ENCODE measurements at regions not wholly inside any gene's neighbourhood (a gene's known extent, or its start where the extent isn't known, plus 50 kb on each side); places are given as distances from the start of the nearest gene placed in this dataset.

- TF ChIP-seq FOXM1 (IDR thresholded peaks at IDR 0.05; ENCODE audit: borderline replicate concordance, low read depth): no peak
- no peak for TF ChIP-seq EGR1 (IDR thresholded peaks at IDR 0.05)
- no peak for TF ChIP-seq YY1 (IDR thresholded peaks at IDR 0.05; ENCODE audit: low read depth)
- TF ChIP-seq, protein P1, sequence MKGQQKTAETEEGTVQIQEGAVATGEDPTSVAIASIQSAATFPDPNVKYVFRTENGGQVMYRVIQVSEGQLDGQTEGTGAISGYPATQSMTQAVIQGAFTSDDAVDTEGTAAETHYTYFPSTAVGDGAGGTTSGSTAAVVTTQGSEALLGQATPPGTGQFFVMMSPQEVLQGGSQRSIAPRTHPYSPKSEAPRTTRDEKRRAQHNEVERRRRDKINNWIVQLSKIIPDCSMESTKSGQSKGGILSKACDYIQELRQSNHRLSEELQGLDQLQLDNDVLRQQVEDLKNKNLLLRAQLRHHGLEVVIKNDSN (IDR thresholded peaks at IDR 0.05): no peak
- no peak for TF ChIP-seq EP300 (IDR thresholded peaks at IDR 0.05; ENCODE audit: borderline replicate concordance)
- no peak for TF ChIP-seq TAF1 (IDR thresholded peaks at IDR 0.05; ENCODE audit: low read depth)
- TF ChIP-seq RAD21 (IDR thresholded peaks at IDR 0.05; ENCODE audit: low read depth): no peak
- TF ChIP-seq NFIC (IDR thresholded peaks at IDR 0.05): no peak
- no peak for TF ChIP-seq CEBPB (IDR thresholded peaks at IDR 0.05)
- TF ChIP-seq TCF12 (IDR thresholded peaks at IDR 0.05; ENCODE audit: low read depth): no peak
- TF ChIP-seq CREB1 (IDR thresholded peaks at IDR 0.05; ENCODE audit: low read depth): no peak
- no peak for TF ChIP-seq ZBTB7A (IDR thresholded peaks at IDR 0.05; ENCODE audit: low read depth)
- TF ChIP-seq TEAD4 (IDR thresholded peaks at IDR 0.05): no peak
- no peak for TF ChIP-seq REST (IDR thresholded peaks at IDR 0.05; ENCODE audit: low read depth)
- no peak for TF ChIP-seq MAX (IDR thresholded peaks at IDR 0.05)
These were observed 85.9 kb downstream of the FBXO5 start for GRCh38 chr6:152896923-152897322.

DNA sequence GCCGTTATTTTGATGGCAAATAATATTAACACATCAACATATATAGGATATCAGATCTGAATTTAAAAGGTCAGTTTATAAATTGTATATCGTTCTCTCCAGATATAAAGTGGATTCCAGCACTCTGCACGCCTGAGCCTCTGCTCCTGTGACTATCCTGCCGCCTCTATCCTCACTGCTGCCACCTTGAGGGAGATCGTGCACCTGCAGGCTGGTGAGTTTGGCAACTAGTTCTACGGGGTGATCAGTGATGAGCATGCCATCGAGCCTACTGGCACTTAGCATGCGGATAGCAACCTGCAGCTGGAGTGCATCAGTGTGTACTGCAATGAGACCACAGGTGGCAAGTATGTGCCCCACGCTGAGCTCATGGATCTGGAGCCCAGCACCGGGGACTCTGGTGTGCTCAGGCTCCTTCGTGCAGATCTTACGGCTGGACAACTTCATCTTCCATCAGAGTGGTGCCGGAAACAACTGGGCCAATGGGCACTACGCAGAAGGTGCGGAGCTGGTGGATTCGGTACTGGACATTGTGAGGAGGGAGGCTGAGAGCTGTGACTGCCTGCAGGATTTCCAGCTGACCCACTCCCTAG is 84.9 kb downstream of the FBXO5 start:
- TF ChIP-seq NFIC (IDR thresholded peaks at IDR 0.05) (no peak), RAD21 (IDR thresholded peaks at IDR 0.05; ENCODE audit: low read depth) (peak; percentile 55)

GRCh38 chr6:152904678-152905077 is 78.2 kb downstream of the FBXO5 start:
- TF ChIP-seq CREB1 (IDR thresholded peaks at IDR 0.05; ENCODE audit: low read depth): no peak
- TF ChIP-seq ZBTB7A (IDR thresholded peaks at IDR 0.05; ENCODE audit: low read depth): no peak

GRCh38 chr6:152905551-152906299 is 77.1 kb downstream of the FBXO5 start:
- no peak for TF ChIP-seq CEBPB (IDR thresholded peaks at IDR 0.05)
- no peak for TF ChIP-seq CREB1 (IDR thresholded peaks at IDR 0.05; ENCODE audit: low read depth)
- TF ChIP-seq, protein P1 (IDR thresholded peaks at IDR 0.05): no peak
- TF ChIP-seq EP300 (IDR thresholded peaks at IDR 0.05; ENCODE audit: borderline replicate concordance): no peak
- no peak for TF ChIP-seq REST (IDR thresholded peaks at IDR 0.05; ENCODE audit: low read depth)
- TF ChIP-seq FOXM1 (IDR thresholded peaks at IDR 0.05; ENCODE audit: borderline replicate concordance, low read depth): no peak
- no peak for TF ChIP-seq EGR1 (IDR thresholded peaks at IDR 0.05)
- no peak for TF ChIP-seq ZBTB7A (IDR thresholded peaks at IDR 0.05; ENCODE audit: low read depth)
- no peak for TF ChIP-seq RAD21 (IDR thresholded peaks at IDR 0.05; ENCODE audit: low read depth)
- TF ChIP-seq TEAD4 (IDR thresholded peaks at IDR 0.05): no peak
- no peak for TF ChIP-seq YY1 (IDR thresholded peaks at IDR 0.05; ENCODE audit: low read depth)
- TF ChIP-seq MAX (IDR thresholded peaks at IDR 0.05): no peak
- no peak for TF ChIP-seq NFIC (IDR thresholded peaks at IDR 0.05)
- TF ChIP-seq TAF1 (IDR thresholded peaks at IDR 0.05; ENCODE audit: low read depth): no peak
- no peak for TF ChIP-seq TCF12 (IDR thresholded peaks at IDR 0.05; ENCODE audit: low read depth)

DNA sequence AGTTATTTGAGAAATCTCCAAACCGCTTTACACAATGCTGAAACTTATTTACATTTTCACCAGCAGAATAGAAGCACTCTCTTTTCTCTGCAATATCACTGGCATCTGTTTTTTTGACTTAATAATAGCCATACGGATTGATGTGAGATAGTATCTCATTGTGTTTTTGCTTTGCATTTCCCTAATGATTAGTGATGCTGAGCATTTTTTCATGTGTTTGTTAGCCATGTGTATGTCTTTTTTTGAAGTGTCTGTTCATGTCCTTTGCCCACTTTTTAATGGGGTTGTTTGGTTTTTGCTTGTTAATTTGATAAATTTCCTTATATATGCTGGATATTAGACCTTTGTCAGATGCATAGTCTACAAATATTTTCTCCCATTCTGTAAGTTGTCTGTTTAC is 73.6 kb downstream of the FBXO5 start:
- no peak for TF ChIP-seq FOXM1 (IDR thresholded peaks at IDR 0.05; ENCODE audit: borderline replicate concordance, low read depth)
- no peak for TF ChIP-seq CREB1 (IDR thresholded peaks at IDR 0.05; ENCODE audit: low read depth)
- TF ChIP-seq RAD21 (IDR thresholded peaks at IDR 0.05; ENCODE audit: low read depth): no peak
- TF ChIP-seq YY1 (IDR thresholded peaks at IDR 0.05; ENCODE audit: low read depth): no peak
- no peak for TF ChIP-seq CEBPB (IDR thresholded peaks at IDR 0.05)
- no peak for TF ChIP-seq ZBTB7A (IDR thresholded peaks at IDR 0.05; ENCODE audit: low read depth)
- TF ChIP-seq TEAD4 (IDR thresholded peaks at IDR 0.05): no peak
- TF ChIP-seq TCF12 (IDR thresholded peaks at IDR 0.05; ENCODE audit: low read depth): no peak
- TF ChIP-seq EGR1 (IDR thresholded peaks at IDR 0.05): no peak
- no peak for TF ChIP-seq TAF1 (IDR thresholded peaks at IDR 0.05; ENCODE audit: low read depth)
- TF ChIP-seq MAX (IDR thresholded peaks at IDR 0.05): no peak
- no peak for TF ChIP-seq NFIC (IDR thresholded peaks at IDR 0.05)
- no peak for TF ChIP-seq REST (IDR thresholded peaks at IDR 0.05; ENCODE audit: low read depth)
- TF ChIP-seq, protein P1 (IDR thresholded peaks at IDR 0.05): no peak
- no peak for TF ChIP-seq EP300 (IDR thresholded peaks at IDR 0.05; ENCODE audit: borderline replicate concordance)

All from Ishikawa (cell line).